Loucy (cell line): ENCODE measurements at regions not wholly inside any gene's neighbourhood (a gene's known extent, or its start where the extent isn't known, plus 50 kb on each side); places are given as distances from the start of the nearest gene placed in this dataset.

Experiments used
- H2AFZ ChIP-seq: fragments of 200-600 bp; sonication (generic); 2 replicates; pipeline ENCODE4 v1.6.0; 2016; ENCODE audit warnings: antibody characterized with exemption, mild to moderate bottlenecking, low read length, moderate library complexity
- H3F3A ChIP-seq: fragments of 200-600 bp; 2 replicates; pipeline ENCODE4 v1.6.0; 2016; ENCODE audit warnings: antibody characterized with exemption, low read depth, mild to moderate bottlenecking
- H3K27me3 ChIP-seq: fragments of 200-600 bp; sonication (generic); 2 replicates; pipeline ENCODE4 v1.6.1; 2014; ENCODE audit warnings: low read length, mild to moderate bottlenecking; ENCODE audit not compliant: insufficient read depth, poor library complexity, severe bottlenecking
- H3K36me3 ChIP-seq: fragments of 200-600 bp; sonication (generic); 2 replicates; pipeline ENCODE4 v1.6.1; 2016; ENCODE audit warnings: low read length; ENCODE audit not compliant: insufficient read depth
- H3K4me1 ChIP-seq: fragments of 200-600 bp; sonication (generic); 2 replicates; pipeline ENCODE4 v1.5.1; 2014; ENCODE audit warnings: low read length, mild to moderate bottlenecking; ENCODE audit not compliant: insufficient read depth, poor library complexity, severe bottlenecking
- H3K4me2 ChIP-seq: fragments of 200-600 bp; sonication (generic); 2 replicates; pipeline ENCODE4 v1.6.0; 2014; ENCODE audit warnings: antibody characterized with exemption, low read length, low read depth, mild to moderate bottlenecking; ENCODE audit not compliant: poor library complexity, severe bottlenecking
- H3K4me3 ChIP-seq: fragments of 200-600 bp; sonication (generic); 2 replicates; pipeline ENCODE4 v1.5.1; 2014; ENCODE audit warnings: low read length, mild to moderate bottlenecking, mixed read lengths; ENCODE audit not compliant: poor library complexity, severe bottlenecking
- H3K79me2 ChIP-seq: fragments of 200-600 bp; sonication (generic); 2 replicates; pipeline ENCODE4 v1.6.1; 2014; ENCODE audit warnings: low read length; ENCODE audit not compliant: insufficient read depth
- H3K9ac ChIP-seq: fragments of 200-600 bp; sonication (generic); 2 replicates; pipeline ENCODE4 v1.6.0; 2014; ENCODE audit warnings: mild to moderate bottlenecking, low read depth, low read length, moderate library complexity; ENCODE audit not compliant: poor library complexity, severe bottlenecking
- H3K9me2 ChIP-seq: fragments of 200-600 bp; sonication (generic); replicated peaks from 2 replicates; pipeline ENCODE4 v1.6.1; 2016; ENCODE audit warnings: low read depth, low read length, mixed read lengths
- H3K9me3 ChIP-seq: fragments of 200-600 bp; sonication (generic); 2 replicates; pipeline ENCODE4 v1.6.1; 2014; ENCODE audit warnings: mild to moderate bottlenecking, antibody characterized with exemption, low read length, low read depth; ENCODE audit not compliant: insufficient read depth
- H4K20me1 ChIP-seq: fragments of 200-600 bp; sonication (generic); 2 replicates; pipeline ENCODE4 v1.6.0; 2014; ENCODE audit warnings: antibody characterized with exemption, low read length, mild to moderate bottlenecking; ENCODE audit not compliant: insufficient read depth, poor library complexity, severe bottlenecking
- CTCF ChIP-seq: fragments of 200-600 bp; sonication (generic); conservative IDR thresholded peaks from 2 replicates; pipeline ENCODE4 v1.5.1; 2014; ENCODE audit warnings: mild to moderate bottlenecking, antibody characterized with exemption, low read length
- EZH2phosphoT487 ChIP-seq: fragments of 200-600 bp; IDR thresholded peaks from 2 replicates; pipeline ENCODE4 v1.6.1; 2018; ENCODE audit warnings: antibody characterized with exemption, mild to moderate bottlenecking, moderate library complexity, borderline replicate concordance

- H3K79me2 ChIP-seq, result no peaks in the 10 kb centered on the region
- no peak overlapping the region for H3K9ac ChIP-seq
- H3K9me2 ChIP-seq, result no peaks in the 10 kb centered on the region
- H3K4me1 ChIP-seq, result no peaks in the 10 kb centered on the region
- H3F3A ChIP-seq, result no peaks in the 10 kb centered on the region
- H3K9me3 ChIP-seq, result no peaks in the 10 kb centered on the region
- no peak overlapping the region for H3K4me3 ChIP-seq
- TF ChIP-seq EZH2phosphoT487 (no peak), CTCF (no peak)
- H3K27me3 ChIP-seq, result no peaks in the 10 kb centered on the region
- no peaks in the 10 kb centered on the region for H4K20me1 ChIP-seq
- no peak overlapping the region for H3K4me2 ChIP-seq
- no peak overlapping the region for H2AFZ ChIP-seq
- no peaks in the 10 kb centered on the region for H3K36me3 ChIP-seq
Measured at GRCh38 chr2:18501156-18501555, 59.3 kb downstream of the RDH14 start.

- no peaks in the 10 kb centered on the region for H3K36me3 ChIP-seq
Measured at GRCh38 chr2:18500333-18500732, 60.1 kb downstream of the RDH14 start.

GRCh38 chr2:18498531-18498930 lies 61.9 kb downstream of the RDH14 start:
- Histone ChIP-seq H3K4me3 (no peak overlapping the region), H3K79me2 (no peaks in the 10 kb centered on the region), H3K9ac (no peak overlapping the region), H4K20me1 (no peaks in the 10 kb centered on the region), H3K4me1 (no peaks in the 10 kb centered on the region), H3K27me3 (no peaks in the 10 kb centered on the region), H3K9me2 (no peaks in the 10 kb centered on the region), H3K36me3 (no peaks in the 10 kb centered on the region), H3F3A (no peaks in the 10 kb centered on the region), H3K9me3 (no peaks in the 10 kb centered on the region), H3K4me2 (no peak overlapping the region), H2AFZ (no peak overlapping the region)
- TF ChIP-seq EZH2phosphoT487 (no peak), CTCF (no peak)

More at GRCh38 chr2:18500333-18500732, 60.1 kb downstream of the RDH14 start:
- Histone ChIP-seq H3K9me3 (no peaks in the 10 kb centered on the region), H3K27me3 (no peaks in the 10 kb centered on the region), H3K4me2 (no peak overlapping the region), H4K20me1 (no peaks in the 10 kb centered on the region), H2AFZ (no peak overlapping the region), H3K79me2 (no peaks in the 10 kb centered on the region), H3K9ac (no peak overlapping the region), H3F3A (no peaks in the 10 kb centered on the region), H3K4me3 (no peak overlapping the region), H3K9me2 (no peaks in the 10 kb centered on the region), H3K4me1 (no peaks in the 10 kb centered on the region)
- no peak for TF ChIP-seq CTCF
- no peak for TF ChIP-seq EZH2phosphoT487
